Ectodermal cell (in vitro differentiated cells): ENCODE measurements at regions not wholly inside any gene's neighbourhood (a gene's known extent, or its start where the extent isn't known, plus 50 kb on each side); places are given as distances from the start of the nearest gene placed in this dataset.

ENCODE experiments used
- H3K27ac ChIP-seq: 2 replicates; pipeline ENCODE4 v1.7.0; 2013; ENCODE audit warnings: mild to moderate bottlenecking, low read depth, low read length; ENCODE audit not compliant: insufficient read depth, poor library complexity, severe bottlenecking
- H3K27me3 ChIP-seq: 2 replicates; pipeline ENCODE4 v1.7.0; 2013; ENCODE audit warnings: mild to moderate bottlenecking, low read length; ENCODE audit not compliant: insufficient read depth, control insufficient read depth, poor library complexity, severe bottlenecking
- H3K36me3 ChIP-seq: one replicate; pipeline ENCODE4 v1.7.0; 2013; ENCODE audit warnings: low read length; ENCODE audit not compliant: control insufficient read depth, insufficient read depth
- H3K4me1 ChIP-seq: one replicate; pipeline ENCODE4 v1.7.0; 2013; ENCODE audit warnings: low read length; ENCODE audit not compliant: control insufficient read depth, insufficient read depth
- H3K4me3 ChIP-seq: 2 replicates; pipeline ENCODE4 v1.7.0; 2013; ENCODE audit warnings: low read depth, low read length, control low read depth; ENCODE audit not compliant: insufficient read depth
- H3K9me3 ChIP-seq: 2 replicates; pipeline ENCODE4 v1.7.0; 2013; ENCODE audit warnings: mild to moderate bottlenecking, low read length, moderate library complexity; ENCODE audit not compliant: control insufficient read depth
- WGBS, 2 experiments: methylation state at CpG; one replicate each; pipeline ENCODE4 v1.1.7; 2013; ENCODE audit warnings: missing lambda C conversion rate in 2 of 2; 5-methylcytosine and 5-hydroxymethylcytosine counted together

- Histone ChIP-seq H3K27me3 (no peaks in the 10 kb centered on the region), H3K4me1 (peaks cover 29% of the 10 kb centered on the region), H3K36me3 (no peaks in the 10 kb centered on the region), H3K4me3 (no peak overlapping the region), H3K27ac (no peak overlapping the region), H3K9me3 (no peaks in the 10 kb centered on the region)
- 20% methylated on average over 20 of the region's 20 CpGs for WGBS, 2 experiments
Measured at GRCh38 chr17:73820686-73821448, 176.6 kb upstream of the SDK2 start.

- Histone ChIP-seq H3K4me1 (peaks cover 29% of the 10 kb centered on the region), H3K27me3 (no peaks in the 10 kb centered on the region), H3K9me3 (no peaks in the 10 kb centered on the region), H3K4me3 (no peak overlapping the region), H3K27ac (no peak overlapping the region), H3K36me3 (no peaks in the 10 kb centered on the region)
- WGBS, 2 experiments: 92 to 97% methylated on average over 2 of the region's 2 CpGs
Measured at GRCh38 chr17:73821665-73822064, 177.4 kb upstream of the SDK2 start.

GRCh38 chr17:73822371-73822770, 178.1 kb upstream of the SDK2 start:
- Histone ChIP-seq H3K4me1 (peaks cover 30% of the 10 kb centered on the region), H3K9me3 (no peaks in the 10 kb centered on the region), H3K27ac (no peak overlapping the region), H3K4me3 (no peak overlapping the region), H3K36me3 (no peaks in the 10 kb centered on the region), H3K27me3 (peaks cover 3% of the 10 kb centered on the region)
- WGBS, 2 experiments: 92 to 93% methylated on average over 13 of the region's 13 CpGs

- Histone ChIP-seq H3K4me3 (no peak overlapping the region), H3K4me1 (peaks cover 38% of the 10 kb centered on the region), H3K27ac (no peak overlapping the region), H3K9me3 (no peaks in the 10 kb centered on the region), H3K36me3 (no peaks in the 10 kb centered on the region), H3K27me3 (peaks cover 6% of the 10 kb centered on the region)
- WGBS, 2 experiments: 89 to 92% methylated on average over 7 of the region's 7 CpGs
Measured at GRCh38 chr17:73823684-73824083, 179.4 kb upstream of the SDK2 start.

GRCh38 chr17:73824321-73824720, 180.1 kb upstream of the SDK2 start:
- Histone ChIP-seq H3K36me3 (no peaks in the 10 kb centered on the region), H3K4me3 (no peak overlapping the region), H3K27me3 (peaks cover 6% of the 10 kb centered on the region), H3K9me3 (no peaks in the 10 kb centered on the region), H3K4me1 (peaks cover 38% of the 10 kb centered on the region), H3K27ac (no peak overlapping the region)
- 67 to 68% methylated on average over 4 of the region's 4 CpGs for WGBS, 2 experiments

GRCh38 chr17:73826181-73826871, 182.1 kb upstream of the SDK2 start:
- no peak overlapping the region for H3K4me3 ChIP-seq
- no peaks in the 10 kb centered on the region for H3K36me3 ChIP-seq
- H3K27me3 ChIP-seq: peaks cover 6% of the 10 kb centered on the region
- no peak overlapping the region for H3K27ac ChIP-seq
- H3K9me3 ChIP-seq: no peaks in the 10 kb centered on the region
- 93 to 96% methylated on average over 9 of the region's 9 CpGs for WGBS, 2 experiments
- H3K4me1 ChIP-seq: peaks cover 29% of the 10 kb centered on the region

- Histone ChIP-seq H3K27me3 (peaks cover 6% of the 10 kb centered on the region), H3K4me1 (peaks cover 24% of the 10 kb centered on the region), H3K27ac (no peak overlapping the region), H3K9me3 (no peaks in the 10 kb centered on the region), H3K36me3 (no peaks in the 10 kb centered on the region), H3K4me3 (no peak overlapping the region)
- WGBS, 2 experiments: 91 to 97% methylated on average over 2 of the region's 2 CpGs
Measured at GRCh38 chr17:73826872-73827228, 182.6 kb upstream of the SDK2 start.

GRCh38 chr17:73827627-73828291, 183.5 kb upstream of the SDK2 start:
- H3K27ac ChIP-seq: no peak overlapping the region

GRCh38 chr17:73829676-73830280, 185.5 kb upstream of the SDK2 start:
- Histone ChIP-seq H3K9me3 (no peaks in the 10 kb centered on the region), H3K4me1 (peaks cover 15% of the 10 kb centered on the region), H3K27me3 (peaks cover 6% of the 10 kb centered on the region), H3K36me3 (no peaks in the 10 kb centered on the region), H3K27ac (no peak overlapping the region), H3K4me3 (no peak overlapping the region)
- WGBS, 2 experiments: 90 to 91% methylated on average over 13 of the region's 13 CpGs

More at GRCh38 chr17:73827627-73828291, 183.5 kb upstream of the SDK2 start:
- H3K36me3 ChIP-seq: no peaks in the 10 kb centered on the region
- no peaks in the 10 kb centered on the region for H3K9me3 ChIP-seq
- WGBS, 2 experiments: 27 to 34% methylated on average over 19 of the region's 19 CpGs
- H3K27me3 ChIP-seq: peaks cover 6% of the 10 kb centered on the region
- H3K4me3 ChIP-seq: no peak overlapping the region
- peaks cover 18% of the 10 kb centered on the region for H3K4me1 ChIP-seq

- Histone ChIP-seq H3K27me3 (peaks cover 6% of the 10 kb centered on the region), H3K4me1 (peaks cover 15% of the 10 kb centered on the region), H3K36me3 (no peaks in the 10 kb centered on the region), H3K9me3 (no peaks in the 10 kb centered on the region), H3K4me3 (no peak overlapping the region), H3K27ac (no peak overlapping the region)
- 96% methylated on average over 6 of the region's 6 CpGs for WGBS, 2 experiments
Measured at GRCh38 chr17:73831699-73832098, 187.5 kb upstream of the SDK2 start.
